Endodermal cell (in vitro differentiated cells): ENCODE measurements at regions not wholly inside any gene's neighbourhood (a gene's known extent, or its start where the extent isn't known, plus 50 kb on each side); places are given as distances from the start of the nearest gene placed in this dataset.

ENCODE experiments used
- DNase-seq: peaks from one replicate; pipeline ENCODE4 v3.0.0-alpha.2; 2017
- H3K27ac ChIP-seq: 2 replicates; pipeline ENCODE4 v1.5.1; 2013; ENCODE audit warnings: mild to moderate bottlenecking, low read depth, low read length, moderate library complexity
- H3K27me3 ChIP-seq: 2 replicates; pipeline ENCODE4 v1.6.1; 2013; ENCODE audit warnings: mild to moderate bottlenecking, low read length, moderate library complexity; ENCODE audit not compliant: insufficient read depth, control insufficient read depth, poor library complexity, severe bottlenecking
- H3K36me3 ChIP-seq: 2 replicates; pipeline ENCODE4 v1.7.0; 2013; ENCODE audit warnings: mild to moderate bottlenecking, low read length, moderate library complexity; ENCODE audit not compliant: control insufficient read depth, insufficient read depth
- H3K4me1 ChIP-seq: one replicate; pipeline ENCODE4 v1.7.0; 2013; ENCODE audit warnings: low read length; ENCODE audit not compliant: control insufficient read depth, insufficient read depth
- H3K4me3 ChIP-seq: 2 replicates; pipeline ENCODE4 v1.5.1; 2013; ENCODE audit warnings: mild to moderate bottlenecking, low read length, moderate library complexity
- H3K9ac ChIP-seq: 2 replicates; pipeline ENCODE4 v1.6.1; 2013; ENCODE audit warnings: mild to moderate bottlenecking, low read length, moderate library complexity; ENCODE audit not compliant: poor library complexity, severe bottlenecking; ENCODE audit errors: extremely low read depth
- H3K9me3 ChIP-seq: 2 replicates; pipeline ENCODE4 v1.6.1; 2013; ENCODE audit warnings: mild to moderate bottlenecking, low read length, moderate library complexity; ENCODE audit not compliant: control insufficient read depth
- H3K27ac Mint-ChIP-seq: 2 replicates; pipeline ENCODE4 v1.8.0; 2020; ENCODE audit warnings: mixed read lengths
- H3K27me3 Mint-ChIP-seq: 2 replicates; pipeline ENCODE4 v1.8.0; 2021; ENCODE audit warnings: mild to moderate bottlenecking, mixed read lengths; ENCODE audit not compliant: insufficient read depth
- H3K36me3 Mint-ChIP-seq: 2 replicates; pipeline ENCODE4 v1.8.0; 2020; ENCODE audit warnings: low read depth, mixed read lengths
- H3K4me1 Mint-ChIP-seq: 2 replicates; pipeline ENCODE4 v1.8.0; 2020; ENCODE audit warnings: mixed read lengths
- H3K4me3 Mint-ChIP-seq: 2 replicates; pipeline ENCODE4 v1.8.0; 2020; ENCODE audit warnings: mild to moderate bottlenecking, moderate library complexity, mixed read lengths
- H3K9me3 Mint-ChIP-seq: 2 replicates; pipeline ENCODE4 v1.8.0; 2020; ENCODE audit warnings: mild to moderate bottlenecking, mixed read lengths
- CTCF ChIP-seq: fragments of 200-600 bp; sonication (generic); conservative IDR thresholded peaks from 2 replicates; pipeline ENCODE4 v1.5.0; 2021; ENCODE audit warnings: antibody characterized with exemption, mild to moderate bottlenecking
- WGBS, 2 experiments: methylation state at CpG; one replicate each; pipeline versions ENCODE4 v1.1.5 to v1.1.7; 2013; ENCODE audit warnings: missing lambda C conversion rate in 2 of 2, mixed read lengths in 1 of 2; ENCODE audit not compliant: insufficient coverage in 1 of 2, insufficient read length in 1 of 2; 5-methylcytosine and 5-hydroxymethylcytosine counted together

GRCh38 chr4:74878323-74878722 lies 54.6 kb upstream of the PARM1 start:
- no peak overlapping the region for H3K27ac ChIP-seq
- H3K36me3 ChIP-seq: no peaks in the 10 kb centered on the region
- no peaks in the 10 kb centered on the region for H3K9me3 ChIP-seq
- Mint-ChIP-seq H3K36me3 (no peaks in the 10 kb centered on the region), H3K9me3 (no peaks in the 10 kb centered on the region), H3K27ac (no peak overlapping the region), H3K4me3 (no peak overlapping the region), H3K4me1 (peaks cover 19% of the 10 kb centered on the region), H3K27me3 (no peaks in the 10 kb centered on the region)
- H3K27me3 ChIP-seq: no peaks in the 10 kb centered on the region
- TF ChIP-seq CTCF: no peak
- 90 to 93% methylated on average over 2 to 3 of the region's 3 CpGs for WGBS, 2 experiments
- H3K9ac ChIP-seq: no peak overlapping the region
- H3K4me1 ChIP-seq: peaks cover 4% of the 10 kb centered on the region
- H3K4me3 ChIP-seq: no peak overlapping the region
- no peak for DNase-seq

DNA sequence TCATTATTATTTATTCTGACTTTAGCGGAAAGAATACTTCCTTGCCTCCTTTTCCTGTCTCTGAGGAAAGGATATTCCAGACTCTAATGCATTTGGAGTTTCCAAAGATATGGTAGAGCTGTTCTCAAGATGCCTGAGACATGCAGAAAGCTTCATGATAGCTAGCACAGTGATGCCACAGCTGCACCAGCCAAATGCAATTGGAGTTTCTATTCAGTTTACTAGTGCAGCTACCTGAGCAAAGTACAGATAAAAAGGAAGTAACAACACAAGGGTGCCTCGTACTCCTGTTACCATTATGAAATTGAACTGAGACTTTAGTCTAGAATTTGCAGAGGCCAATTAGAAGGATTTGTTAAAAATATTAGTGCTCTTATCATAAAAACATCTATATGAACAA lies 57.5 kb upstream of the PARM1 start:
- WGBS, 2 experiments: 83 to 100% methylated on average over 2 of the region's 2 CpGs
- H3K9ac ChIP-seq: no peak overlapping the region
- Mint-ChIP-seq H3K36me3 (no peaks in the 10 kb centered on the region), H3K4me3 (no peak overlapping the region), H3K27ac (no peak overlapping the region), H3K4me1 (peaks cover 13% of the 10 kb centered on the region), H3K27me3 (no peaks in the 10 kb centered on the region), H3K9me3 (no peaks in the 10 kb centered on the region)
- no peaks in the 10 kb centered on the region for H3K27me3 ChIP-seq
- no peak overlapping the region for H3K27ac ChIP-seq
- DNase-seq: no peak
- no peaks in the 10 kb centered on the region for H3K36me3 ChIP-seq
- no peak overlapping the region for H3K4me3 ChIP-seq
- no peaks in the 10 kb centered on the region for H3K9me3 ChIP-seq
- no peak for TF ChIP-seq CTCF
- peaks cover 5% of the 10 kb centered on the region for H3K4me1 ChIP-seq

GRCh38 chr4:74874753-74875367 lies 58.1 kb upstream of the PARM1 start:
- no peaks in the 10 kb centered on the region for H3K36me3 ChIP-seq
- no peak overlapping the region for H3K27ac ChIP-seq
- no peak overlapping the region for H3K9ac ChIP-seq
- H3K27ac Mint-ChIP-seq: no peak overlapping the region
- H3K4me1 Mint-ChIP-seq: peaks cover 13% of the 10 kb centered on the region
- no peak overlapping the region for H3K4me3 Mint-ChIP-seq
- 39 to 62% methylated on average over 1 of the region's 1 CpG for whole genome bisulfite sequencing, 2 experiments
- peak; percentile 51 for DNase-seq
- no peaks in the 10 kb centered on the region for H3K27me3 Mint-ChIP-seq
- TF ChIP-seq CTCF: peak; percentile 94
- no peaks in the 10 kb centered on the region for H3K36me3 Mint-ChIP-seq
- H3K4me1 ChIP-seq: peaks cover 5% of the 10 kb centered on the region
- no peaks in the 10 kb centered on the region for H3K27me3 ChIP-seq
- no peaks in the 10 kb centered on the region for H3K9me3 ChIP-seq
- no peaks in the 10 kb centered on the region for H3K9me3 Mint-ChIP-seq
- H3K4me3 ChIP-seq: no peak overlapping the region
